Right cardiac atrium (tissue), 5 donors: ENCODE measurements at regions not wholly inside any gene's neighbourhood (a gene's known extent, or its start where the extent isn't known, plus 50 kb on each side); places are given as distances from the start of the nearest gene placed in this dataset.

Source experiments
- ATAC-seq, 2 donors: fragments of 200-7000 bp; cut with Tn5 transposase; one replicate each; pipeline versions ENCODE4 v1.8.0 to v1.9.1; 2020; ENCODE audit warnings: moderate library complexity in 2 of 2, mild to moderate bottlenecking in 1 of 2
- DNase-seq, 3 donors: peaks; one replicate each; pipeline ENCODE4 v3.0.0-alpha.2; 2020
- H3K27ac ChIP-seq: one replicate; pipeline ENCODE4 v1.5.1; 2013; ENCODE audit warnings: mild to moderate bottlenecking, low read length, control low read depth, moderate library complexity
- H3K27me3 ChIP-seq: one replicate; pipeline ENCODE4 v1.6.1; 2013; ENCODE audit not compliant: control insufficient read depth, insufficient read depth
- H3K4me1 ChIP-seq: one replicate; pipeline ENCODE4 v1.6.1; 2013; ENCODE audit warnings: low read length; ENCODE audit not compliant: control insufficient read depth, insufficient read depth
- H3K4me3 ChIP-seq: one replicate; pipeline ENCODE4 v1.5.1; 2013; ENCODE audit warnings: low read length, control low read depth
- H3K9me3 ChIP-seq: one replicate; pipeline ENCODE4 v1.6.1; 2013; ENCODE audit warnings: low read length; ENCODE audit not compliant: control insufficient read depth
- whole genome bisulfite sequencing: extraction: QIAGEN DNeasy Blood & Tissue Kit; methylation state at CpG from one replicate; pipeline ENCODE4 v1.1.7; 2013; 5-methylcytosine and 5-hydroxymethylcytosine counted together
- intact Hi-C, 4 donors: fragments of 100-400 bp; cut with DNase I; formaldehyde crosslinking; loops; one replicate each; pipeline versions ENCODE4 v1.11.0 to v1.14.0; 2022 to 2023
- donor health status: healthy with polysubstance abuse.
- donor health status: DM: no; HTN: yes; CAD: no.
- donor health status: DM: no; HTN: no; CAD: no.
- donor health status: DM: no; HTN: yes; CAD: no; lungs with severe emphysema.
- donor health status: DM: yes; HTN: yes; CAD: no.

GRCh38 chr4:67380154-67380553, 165.1 kb downstream of the CENPC start:
- Histone ChIP-seq H3K27ac (no peak overlapping the region), H3K27me3 (no peaks in the 10 kb centered on the region), H3K9me3 (no peaks in the 10 kb centered on the region), H3K4me1 (no peaks in the 10 kb centered on the region), H3K4me3 (no peak overlapping the region)
- DNase-seq (no peak), ATAC-seq (no peak)
- 92% methylated on average over 16 of the region's 16 CpGs for WGBS
- intact Hi-C loops: no loop called here

- 80% methylated on average over 3 of the region's 3 CpGs for WGBS
- H3K27me3 ChIP-seq: no peaks in the 10 kb centered on the region
- ATAC-seq (no peak), DNase-seq (no peak)
- no peak overlapping the region for H3K27ac ChIP-seq
- H3K4me1 ChIP-seq: no peaks in the 10 kb centered on the region
- no peak overlapping the region for H3K4me3 ChIP-seq
- intact Hi-C loops: no loop called here
- H3K9me3 ChIP-seq: no peaks in the 10 kb centered on the region
These were observed 170.0 kb downstream of the CENPC start for GRCh38 chr4:67375291-67375690.

GRCh38 chr4:67371615-67372014, 173.7 kb downstream of the CENPC start:
- no peak overlapping the region for H3K27ac ChIP-seq
- intact Hi-C loops: no loop called here
- no peaks in the 10 kb centered on the region for H3K9me3 ChIP-seq
- ATAC-seq: no peak
- DNase-seq: no peak
- no peaks in the 10 kb centered on the region for H3K4me1 ChIP-seq
- WGBS: 33% methylated on average over 2 of the region's 2 CpGs
- H3K27me3 ChIP-seq: no peaks in the 10 kb centered on the region
- H3K4me3 ChIP-seq: no peak overlapping the region

- no peaks in the 10 kb centered on the region for H3K27me3 ChIP-seq
- intact Hi-C loops: no loop called here
- no peaks in the 10 kb centered on the region for H3K4me1 ChIP-seq
- H3K9me3 ChIP-seq: no peaks in the 10 kb centered on the region
- no peak overlapping the region for H3K27ac ChIP-seq
- WGBS: 50% methylated on average over 3 of the region's 3 CpGs
- ATAC-seq (no peak), DNase-seq (no peak)
- no peak overlapping the region for H3K4me3 ChIP-seq
These were observed 178.9 kb downstream of the CENPC start for GRCh38 chr4:67366311-67366861.

GRCh38 chr4:67365661-67366245, 179.6 kb downstream of the CENPC start:
- H3K27me3 ChIP-seq: no peaks in the 10 kb centered on the region
- H3K27ac ChIP-seq: no peak overlapping the region
- ATAC-seq (no peak), DNase-seq (no peak)
- no peaks in the 10 kb centered on the region for H3K9me3 ChIP-seq
- intact Hi-C loops: no loop called here
- 58% methylated on average over 3 of the region's 3 CpGs for WGBS
- no peak overlapping the region for H3K4me3 ChIP-seq
- no peaks in the 10 kb centered on the region for H3K4me1 ChIP-seq

GRCh38 chr4:67355806-67356205, 189.5 kb downstream of the CENPC start:
- ATAC-seq (no peak), DNase-seq (no peak)
- Histone ChIP-seq H3K27ac (no peak overlapping the region), H3K4me1 (no peaks in the 10 kb centered on the region), H3K9me3 (no peaks in the 10 kb centered on the region), H3K4me3 (no peak overlapping the region), H3K27me3 (no peaks in the 10 kb centered on the region)
- intact Hi-C loops: no loop called here

GRCh38 chr4:67346654-67347053, 198.6 kb downstream of the CENPC start:
- no peaks in the 10 kb centered on the region for H3K4me1 ChIP-seq
- intact Hi-C loops: no loop called here

GRCh38 chr4:67344594-67345380, 200.5 kb downstream of the CENPC start:
- no peak overlapping the region for H3K27ac ChIP-seq
- 26% methylated on average over 4 of the region's 4 CpGs for WGBS
- no peak for ATAC-seq
- H3K4me3 ChIP-seq: no peak overlapping the region
- no peaks in the 10 kb centered on the region for H3K9me3 ChIP-seq
- no peaks in the 10 kb centered on the region for H3K4me1 ChIP-seq
- DNase-seq: no peak
- intact Hi-C loops: no loop called here
- no peaks in the 10 kb centered on the region for H3K27me3 ChIP-seq

More at GRCh38 chr4:67346654-67347053, 198.6 kb downstream of the CENPC start:
- no peak for ATAC-seq
- Histone ChIP-seq H3K27me3 (no peaks in the 10 kb centered on the region), H3K27ac (no peak overlapping the region), H3K9me3 (no peaks in the 10 kb centered on the region), H3K4me3 (no peak overlapping the region)
- no peak for DNase-seq

GRCh38 chr4:67343199-67343598, 202.1 kb downstream of the CENPC start:
- no peak overlapping the region for H3K27ac ChIP-seq
- no peak for DNase-seq
- ATAC-seq: no peak
- intact Hi-C loops: no loop called here
- no peaks in the 10 kb centered on the region for H3K4me1 ChIP-seq
- no peaks in the 10 kb centered on the region for H3K9me3 ChIP-seq
- H3K4me3 ChIP-seq: no peak overlapping the region
- H3K27me3 ChIP-seq: no peaks in the 10 kb centered on the region

- no peak overlapping the region for H3K4me3 ChIP-seq
- DNase-seq (no peak), ATAC-seq (no peak)
- H3K27me3 ChIP-seq: no peaks in the 10 kb centered on the region
- H3K4me1 ChIP-seq: no peaks in the 10 kb centered on the region
- 33% methylated on average over 2 of the region's 2 CpGs for WGBS
- H3K9me3 ChIP-seq: no peaks in the 10 kb centered on the region
- H3K27ac ChIP-seq: no peak overlapping the region
- intact Hi-C loops: no loop called here
These were observed 203.0 kb downstream of the CENPC start for GRCh38 chr4:67342291-67342690.

- H3K27ac ChIP-seq: no peak overlapping the region
- intact Hi-C loops: no loop called here
- H3K4me1 ChIP-seq: no peaks in the 10 kb centered on the region
- H3K27me3 ChIP-seq: no peaks in the 10 kb centered on the region
- ATAC-seq (no peak), DNase-seq (no peak)
- 55% methylated on average over 4 of the region's 4 CpGs for WGBS
- H3K4me3 ChIP-seq: no peak overlapping the region
- H3K9me3 ChIP-seq: no peaks in the 10 kb centered on the region
These were observed 211.6 kb downstream of the CENPC start for GRCh38 chr4:67333664-67334063.
